PFSK-1 (cell line): ENCODE measurements at regions not wholly inside any gene's neighbourhood (a gene's known extent, or its start where the extent isn't known, plus 50 kb on each side); places are given as distances from the start of the nearest gene placed in this dataset.

Experiments
- FOXP2 ChIP-seq: optimal IDR thresholded peaks from 2 replicates; pipeline ENCODE3; 2011; ENCODE audit warnings: borderline replicate concordance, control low read depth, inconsistent platforms; ENCODE audit not compliant: insufficient read depth; ENCODE audit errors: extremely low read length, extremely low read depth
- POLR2AphosphoS5 ChIP-seq: IDR thresholded peaks from 2 replicates; pipeline ENCODE4 v1.6.1; 2012; ENCODE audit warnings: low read depth, mild to moderate bottlenecking, control low read depth, low read length, moderate library complexity
- REST ChIP-seq, 2 experiments: IDR thresholded peaks; 2 replicates each; pipeline versions ENCODE4 v1.6.1 to v1.8.0; 2011 to 2012; ENCODE audit warnings: low read depth in 2 of 2, low read length in 2 of 2, control low read depth in 1 of 2, inconsistent platforms in 1 of 2, mild to moderate bottlenecking in 1 of 2, moderate library complexity in 1 of 2; ENCODE audit not compliant: insufficient read depth in 1 of 2
- SIN3A ChIP-seq: IDR thresholded peaks from 2 replicates; pipeline ENCODE4 v1.6.1; 2012; ENCODE audit warnings: mild to moderate bottlenecking, low read length, moderate library complexity, borderline replicate concordance; ENCODE audit not compliant: insufficient read depth
- TAF1 ChIP-seq: IDR thresholded peaks from 2 replicates; pipeline ENCODE4 v1.6.1; 2012; ENCODE audit warnings: low read length, control low read depth, borderline replicate concordance; ENCODE audit not compliant: insufficient read depth

- TF ChIP-seq REST (IDR thresholded peaks at IDR 0.05; ENCODE audit: insufficient read depth in 1 of 2, low read depth in 2 of 2, low read length in 2 of 2) (no peak), SIN3A (no peak), POLR2AphosphoS5 (no peak)
Measured at GRCh38 chr15:53367740-53368139, 391.7 kb downstream of the WDR72 start.

- no peak for TF ChIP-seq POLR2AphosphoS5
- TF ChIP-seq FOXP2, result no peak
- no peak for TF ChIP-seq TAF1
Measured at GRCh38 chr15:53360881-53361280, 398.6 kb downstream of the WDR72 start.

- TF ChIP-seq FOXP2 (no peak), REST (IDR thresholded peaks at IDR 0.05; ENCODE audit: insufficient read depth in 1 of 2, low read depth in 2 of 2, low read length in 2 of 2) (no peak), POLR2AphosphoS5 (no peak), TAF1 (no peak), SIN3A (no peak)
Measured at GRCh38 chr15:53359038-53359437, 400.4 kb downstream of the WDR72 start.

GRCh38 chr15:53354874-53355273 is 404.6 kb downstream of the WDR72 start:
- TF ChIP-seq TAF1 (no peak), POLR2AphosphoS5 (no peak), REST (IDR thresholded peaks at IDR 0.05; ENCODE audit: insufficient read depth in 1 of 2, low read depth in 2 of 2, low read length in 2 of 2) (no peak), FOXP2 (no peak)

GRCh38 chr15:53351373-53351772 is 408.1 kb downstream of the WDR72 start:
- TF ChIP-seq FOXP2, result no peak
- TF ChIP-seq REST (IDR thresholded peaks at IDR 0.05; ENCODE audit: insufficient read depth in 1 of 2, low read depth in 2 of 2, low read length in 2 of 2), result no peak

- no peak for TF ChIP-seq TAF1
- no peak for TF ChIP-seq FOXP2
- no peak for TF ChIP-seq POLR2AphosphoS5
- no peak for TF ChIP-seq SIN3A
- TF ChIP-seq REST (IDR thresholded peaks at IDR 0.05; ENCODE audit: insufficient read depth in 1 of 2, low read depth in 2 of 2, low read length in 2 of 2), result no peak
Measured at GRCh38 chr15:53346583-53346982, 412.9 kb downstream of the WDR72 start.
